SK-N-MC (cell line): ENCODE measurements at regions not wholly inside any gene's neighbourhood (a gene's known extent, or its start where the extent isn't known, plus 50 kb on each side); places are given as distances from the start of the nearest gene placed in this dataset.

Experiments
- EZH2 ChIP-seq: fragments of 200-600 bp; sonication (generic); IDR thresholded peaks from one replicate; pipeline ENCODE4 v1.6.1; 2017; ENCODE audit warnings: antibody characterized with exemption
- FOXP2 ChIP-seq: optimal IDR thresholded peaks from 2 replicates; pipeline ENCODE3; 2011; ENCODE audit warnings: mild to moderate bottlenecking, moderate library complexity; ENCODE audit not compliant: insufficient read depth; ENCODE audit errors: extremely low read length, control extremely low read depth
- POLR2AphosphoS5 ChIP-seq: IDR thresholded peaks from 2 replicates; pipeline ENCODE4 v1.6.1; 2012; ENCODE audit warnings: mild to moderate bottlenecking, low read depth, low read length, borderline replicate concordance

GRCh38 chr15:36191459-36191858, 388.0 kb upstream of the CDIN1 start:
- TF ChIP-seq EZH2 (no peak), POLR2AphosphoS5 (no peak), FOXP2 (no peak)
